ENCODE measurements at regions not wholly inside any gene's neighbourhood (a gene's known extent, or its start where the extent isn't known, plus 50 kb on each side); places are given as distances from the start of the nearest gene placed in this dataset.

DNA sequence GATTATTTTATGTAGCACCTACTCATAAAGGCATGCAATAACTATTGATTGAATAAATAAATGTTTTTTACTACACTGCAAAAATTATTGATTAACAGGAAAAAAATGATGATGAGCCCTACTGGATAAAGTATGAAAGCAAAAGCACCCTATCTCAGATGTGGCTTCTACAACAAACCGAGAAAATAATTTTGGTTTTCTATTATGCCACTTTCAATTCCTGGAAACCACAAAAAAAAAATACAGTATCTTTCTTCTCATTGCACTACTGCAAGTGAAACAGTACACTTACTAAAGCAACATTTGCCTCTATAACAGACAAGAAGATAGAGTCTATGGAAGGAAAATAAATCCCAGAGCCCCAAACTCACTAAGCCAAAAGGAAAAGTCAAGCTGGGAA lies 1882.4 kb downstream of the NCAM2 start:
- TF ChIP-seq POLR2A (IDR thresholded peaks at IDR 0.05) = no peak
- TF ChIP-seq, protein P1, sequence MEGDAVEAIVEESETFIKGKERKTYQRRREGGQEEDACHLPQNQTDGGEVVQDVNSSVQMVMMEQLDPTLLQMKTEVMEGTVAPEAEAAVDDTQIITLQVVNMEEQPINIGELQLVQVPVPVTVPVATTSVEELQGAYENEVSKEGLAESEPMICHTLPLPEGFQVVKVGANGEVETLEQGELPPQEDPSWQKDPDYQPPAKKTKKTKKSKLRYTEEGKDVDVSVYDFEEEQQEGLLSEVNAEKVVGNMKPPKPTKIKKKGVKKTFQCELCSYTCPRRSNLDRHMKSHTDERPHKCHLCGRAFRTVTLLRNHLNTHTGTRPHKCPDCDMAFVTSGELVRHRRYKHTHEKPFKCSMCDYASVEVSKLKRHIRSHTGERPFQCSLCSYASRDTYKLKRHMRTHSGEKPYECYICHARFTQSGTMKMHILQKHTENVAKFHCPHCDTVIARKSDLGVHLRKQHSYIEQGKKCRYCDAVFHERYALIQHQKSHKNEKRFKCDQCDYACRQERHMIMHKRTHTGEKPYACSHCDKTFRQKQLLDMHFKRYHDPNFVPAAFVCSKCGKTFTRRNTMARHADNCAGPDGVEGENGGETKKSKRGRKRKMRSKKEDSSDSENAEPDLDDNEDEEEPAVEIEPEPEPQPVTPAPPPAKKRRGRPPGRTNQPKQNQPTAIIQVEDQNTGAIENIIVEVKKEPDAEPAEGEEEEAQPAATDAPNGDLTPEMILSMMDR (IDR thresholded peaks at IDR 0.05) = no peak

Data from uterus (tissue), 2 donors.